NCI-H187 treated with DMSO at 0.1 percent for 48 hours (cell line): ENCODE measurements at regions not wholly inside any gene's neighbourhood (a gene's known extent, or its start where the extent isn't known, plus 50 kb on each side); places are given as distances from the start of the nearest gene placed in this dataset.
"Not testable (repeated sequence)": the region's sequence is repeated elsewhere in the genome, so short reads cannot be mapped to it uniquely, and the experiment has no call there.

ENCODE experiments used
- DNase-seq: peaks from one replicate; lab custom pipeline; 2025; lab: John Stamatoyannopoulos, UW

GRCh38 chr6:158920311-158920905 is 79.6 kb downstream of the RSPH3 start:
- no peak for DNase-seq

GRCh38 chr6:158919865-158920264 is 80.1 kb downstream of the RSPH3 start:
- no peak for DNase-seq

- no peak for DNase-seq
Observed at GRCh38 chr6:158916617-158917016, 83.4 kb downstream of the RSPH3 start.

GRCh38 chr6:158914923-158915322 is 85.1 kb downstream of the RSPH3 start:
- no peak for DNase-seq

- no peak for DNase-seq
Observed at GRCh38 chr6:158913580-158913979, 86.4 kb downstream of the RSPH3 start.

GRCh38 chr6:158912655-158913054 is 87.3 kb downstream of the RSPH3 start:
- no peak for DNase-seq

GRCh38 chr6:158911746-158912480 is 88.1 kb downstream of the RSPH3 start:
- no peak for DNase-seq

GRCh38 chr6:158910484-158911440 is 89.2 kb downstream of the RSPH3 start:
- no peak for DNase-seq

GRCh38 chr6:158909938-158910337 is 90.1 kb downstream of the RSPH3 start:
- no peak for DNase-seq

- no peak for DNase-seq
Observed at GRCh38 chr6:158908606-158909005, 89.4 kb upstream of the EZR start.

- DNase-seq = no peak
Observed at GRCh38 chr6:158907931-158908330, 88.8 kb upstream of the EZR start.

- no peak for DNase-seq
Observed at GRCh38 chr6:158906926-158907325, 87.8 kb upstream of the EZR start.

GRCh38 chr6:158905277-158905676 is 86.1 kb upstream of the EZR start:
- no peak for DNase-seq

- no peak for DNase-seq
Observed at GRCh38 chr6:158903801-158904200, 84.6 kb upstream of the EZR start.

- no peak for DNase-seq
Observed at GRCh38 chr6:158900663-158901312, 81.6 kb upstream of the EZR start.

GRCh38 chr6:158897236-158897635 is 78.1 kb upstream of the EZR start:
- no peak for DNase-seq

GRCh38 chr6:158895661-158896060 is 76.5 kb upstream of the EZR start:
- DNase-seq = no peak

- DNase-seq = no peak
Observed at GRCh38 chr6:158894193-158894592, 75.0 kb upstream of the EZR start.

GRCh38 chr6:158892266-158892665 is 73.1 kb upstream of the EZR start:
- DNase-seq = no peak

- not testable (repeated sequence) for DNase-seq
Observed at GRCh38 chr6:158891560-158891959, 72.4 kb upstream of the EZR start.

- DNase-seq = not testable (repeated sequence)
Observed at GRCh38 chr6:158888171-158888570, 69.0 kb upstream of the EZR start.

- DNase-seq = not testable (repeated sequence)
Observed at GRCh38 chr6:158886346-158886977, 67.3 kb upstream of the EZR start.
